ENCODE measurements at regions not wholly inside any gene's neighbourhood (a gene's known extent, or its start where the extent isn't known, plus 50 kb on each side); places are given as distances from the start of the nearest gene placed in this dataset.

DNA sequence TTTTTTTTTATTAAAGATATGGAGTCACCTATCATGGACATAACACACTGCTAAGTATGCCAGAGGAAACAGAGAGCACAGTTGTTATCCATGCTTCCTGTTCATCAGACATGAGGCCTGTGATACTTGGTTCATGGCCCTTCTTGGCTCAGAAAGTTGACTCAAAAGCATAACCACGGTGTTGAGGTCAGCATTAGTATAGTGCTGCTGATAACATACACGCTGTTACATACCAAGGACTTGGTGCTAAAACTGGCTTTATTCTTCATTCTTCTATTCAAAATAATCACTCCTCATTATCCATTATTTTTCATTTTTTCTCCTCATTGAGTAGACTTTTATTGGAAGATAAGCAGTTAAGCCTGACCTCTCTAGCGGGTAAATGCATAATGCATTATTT, 464.1 kb downstream of the ADGRL2 start:
- TF ChIP-seq EZH2 (IDR thresholded peaks at IDR 0.05) (no peak), POLR2AphosphoS5 (IDR thresholded peaks at IDR 0.05; ENCODE audit: borderline replicate concordance, low read depth, low read length) (no peak)

Data from SK-N-MC (cell line).